Right hindlimb (tissue), 1 donor: ENCODE measurements at regions not wholly inside any gene's neighbourhood (a gene's known extent, or its start where the extent isn't known, plus 50 kb on each side); places are given as distances from the start of the nearest gene placed in this dataset.

Source experiments
- DNase-seq: peaks from one replicate; pipeline ENCODE4 v3.0.0-alpha.2; 2018

GRCh38 chrX:110432091-110432905 lies 73.7 kb downstream of the RTL9 start:
- peak; percentile 39 for DNase-seq

GRCh38 chrX:110432906-110433215 lies 74.2 kb downstream of the RTL9 start:
- DNase-seq, result peak; percentile 62

GRCh38 chrX:110435196-110435595 lies 76.5 kb downstream of the RTL9 start:
- no peak for DNase-seq

GRCh38 chrX:110436523-110436922 lies 77.9 kb downstream of the RTL9 start:
- DNase-seq, result no peak

GRCh38 chrX:110437686-110438085 lies 79.0 kb downstream of the RTL9 start:
- DNase-seq, result no peak

GRCh38 chrX:110440016-110440805 lies 81.6 kb downstream of the RTL9 start:
- no peak for DNase-seq

- DNase-seq, result no peak
Measured at GRCh38 chrX:110442635-110443034, 84.0 kb downstream of the RTL9 start.

- no peak for DNase-seq
Measured at GRCh38 chrX:110444996-110445395, 86.3 kb downstream of the RTL9 start.

GRCh38 chrX:110448459-110448858 lies 89.8 kb downstream of the RTL9 start:
- DNase-seq, result peak; percentile 24

- DNase-seq, result no peak
Measured at GRCh38 chrX:110449312-110449711, 90.7 kb downstream of the RTL9 start.

GRCh38 chrX:110450050-110450449 lies 91.4 kb downstream of the RTL9 start:
- peak; percentile 77 for DNase-seq

GRCh38 chrX:110454336-110454735 lies 95.7 kb downstream of the RTL9 start:
- no peak for DNase-seq

GRCh38 chrX:110462957-110463356 lies 104.3 kb downstream of the RTL9 start:
- DNase-seq, result no peak

- no peak for DNase-seq
Measured at GRCh38 chrX:110466790-110467189, 108.1 kb downstream of the RTL9 start.

- no peak for DNase-seq
Measured at GRCh38 chrX:110472265-110472664, 113.6 kb downstream of the RTL9 start.

- peak; percentile 31 for DNase-seq
Measured at GRCh38 chrX:110477593-110478228, 119.1 kb downstream of the RTL9 start.

GRCh38 chrX:110491846-110492620 lies 133.4 kb downstream of the RTL9 start:
- no peak for DNase-seq

GRCh38 chrX:110504947-110505346 lies 146.3 kb downstream of the RTL9 start:
- no peak for DNase-seq

- DNase-seq, result no peak
Measured at GRCh38 chrX:110509755-110510532, 151.3 kb downstream of the RTL9 start.

GRCh38 chrX:110511238-110511637 lies 152.6 kb downstream of the RTL9 start:
- no peak for DNase-seq

- no peak for DNase-seq
Measured at GRCh38 chrX:110512341-110512740, 153.7 kb downstream of the RTL9 start.

GRCh38 chrX:110514509-110514908 lies 155.9 kb downstream of the RTL9 start:
- no peak for DNase-seq
